OCI-LY3 (cell line): ENCODE measurements at regions not wholly inside any gene's neighbourhood (a gene's known extent, or its start where the extent isn't known, plus 50 kb on each side); places are given as distances from the start of the nearest gene placed in this dataset.

Experiments used
- H2AFZ ChIP-seq: fragments of 200-600, 300-600 bp; shearing (Covaris generic); 2 replicates; pipeline ENCODE4 v1.6.0; 2014; ENCODE audit warnings: antibody characterized with exemption, low read depth, low read length
- H3K27ac ChIP-seq: fragments of 200-600, 300-600 bp; sonication (generic); 2 replicates; pipeline ENCODE4 v1.5.1; 2014; ENCODE audit warnings: mild to moderate bottlenecking, low read length, moderate library complexity, mixed read lengths
- H3K27me3 ChIP-seq: fragments of 200-600, 300-600 bp; sonication (generic); 2 replicates; pipeline ENCODE4 v1.6.1; 2014; ENCODE audit warnings: low read depth, low read length, mixed read lengths
- H3K36me3 ChIP-seq: fragments of 200-600, 300-600 bp; sonication (generic); replicated peaks from 2 replicates; pipeline ENCODE3; 2014; ENCODE audit warnings: low read depth, low read length, mixed read lengths
- H3K4me1 ChIP-seq: fragments of 300-600, 200-600 bp; sonication (generic); 2 replicates; pipeline ENCODE4 v1.6.1; 2014; ENCODE audit warnings: low read length, mixed read lengths
- H3K4me2 ChIP-seq: fragments of 200-600, 300-600 bp; sonication (generic); 2 replicates; pipeline ENCODE4 v1.6.1; 2014; ENCODE audit warnings: low read length, mixed read lengths
- H3K4me3 ChIP-seq: fragments of 300-600, 200-600 bp; sonication (generic); 2 replicates; pipeline ENCODE4 v1.5.1; 2014; ENCODE audit warnings: antibody characterized with exemption, mild to moderate bottlenecking, low read length, moderate library complexity
- H3K79me2 ChIP-seq: fragments of 300-600, 200-600 bp; shearing (Covaris generic); 2 replicates; pipeline ENCODE4 v1.6.1; 2014; ENCODE audit warnings: mild to moderate bottlenecking, low read length, mixed read lengths
- H3K9ac ChIP-seq: fragments of 300-600, 200-600 bp; shearing (Covaris generic); 2 replicates; pipeline ENCODE4 v1.6.0; 2014; ENCODE audit warnings: mild to moderate bottlenecking, low read length, moderate library complexity
- H3K9me3 ChIP-seq: fragments of 200-600, 300-600 bp; shearing (Covaris generic); 2 replicates; pipeline ENCODE4 v1.6.1; 2014; ENCODE audit warnings: low read length, mixed read lengths; ENCODE audit not compliant: insufficient read depth
- H4K20me1 ChIP-seq: fragments of 200-600, 300-600 bp; sonication (generic); 2 replicates; pipeline ENCODE4 v1.6.1; 2016; ENCODE audit warnings: low read length, mixed read lengths; ENCODE audit not compliant: insufficient read depth
- CTCF ChIP-seq: fragments of 200-600, 300-600 bp; sonication (generic); IDR thresholded peaks from 2 replicates; pipeline ENCODE4 v1.5.1; 2014; ENCODE audit warnings: antibody characterized with exemption, low read length, low read depth
- EZH2phosphoT487 ChIP-seq: fragments of 200-600 bp; shearing (Covaris generic); IDR thresholded peaks from 2 replicates; pipeline ENCODE4 v1.6.1; 2018; ENCODE audit warnings: antibody characterized with exemption, mixed run types, low read depth

- H3K4me2 ChIP-seq, result no peak overlapping the region; the same call in 1 of the 2 replicates
- no peak overlapping the region for H2AFZ ChIP-seq
- H3K9ac ChIP-seq, result no peak overlapping the region
- H3K27ac ChIP-seq, result no peak overlapping the region
- no peaks in the 10 kb centered on the region for H3K4me1 ChIP-seq
- no peaks in the 10 kb centered on the region for H3K9me3 ChIP-seq
- TF ChIP-seq CTCF (peak; percentile 38; the same call in 1 of the 2 replicates), EZH2phosphoT487 (no peak)
- no peaks in the 10 kb centered on the region for H3K36me3 ChIP-seq
- no peaks in the 10 kb centered on the region for H3K79me2 ChIP-seq
- H3K4me3 ChIP-seq, result no peak overlapping the region
- H3K27me3 ChIP-seq, result no peaks in the 10 kb centered on the region
- H4K20me1 ChIP-seq, result no peaks in the 10 kb centered on the region
These were observed 424.2 kb downstream of the TMEM161B start for GRCh38 chr5:87844449-87844848.

GRCh38 chr5:87836696-87837095, 424.0 kb upstream of the CCNH start:
- Histone ChIP-seq H3K9me3 (no peaks in the 10 kb centered on the region), H3K4me3 (no peak overlapping the region), H4K20me1 (no peaks in the 10 kb centered on the region), H3K27ac (no peak overlapping the region), H3K4me1 (no peaks in the 10 kb centered on the region; the same call in 1 of the 2 replicates), H3K36me3 (no peaks in the 10 kb centered on the region), H3K79me2 (no peaks in the 10 kb centered on the region), H3K27me3 (no peaks in the 10 kb centered on the region), H3K4me2 (no peak overlapping the region), H3K9ac (no peak overlapping the region), H2AFZ (no peak overlapping the region)
- TF ChIP-seq EZH2phosphoT487, result no peak
- TF ChIP-seq CTCF, result no peak

- Histone ChIP-seq H3K4me3 (no peak overlapping the region), H3K9me3 (no peaks in the 10 kb centered on the region), H3K79me2 (no peaks in the 10 kb centered on the region), H3K36me3 (no peaks in the 10 kb centered on the region), H3K27ac (no peak overlapping the region), H3K4me2 (no peak overlapping the region), H3K9ac (no peak overlapping the region), H4K20me1 (no peaks in the 10 kb centered on the region), H3K4me1 (no peaks in the 10 kb centered on the region; the same call in 1 of the 2 replicates), H2AFZ (no peak overlapping the region), H3K27me3 (no peaks in the 10 kb centered on the region)
- TF ChIP-seq CTCF, result no peak
- TF ChIP-seq EZH2phosphoT487, result no peak
These were observed 418.8 kb upstream of the CCNH start for GRCh38 chr5:87831499-87831898.

- TF ChIP-seq CTCF (no peak), EZH2phosphoT487 (no peak)
- Histone ChIP-seq H3K79me2 (no peaks in the 10 kb centered on the region), H3K9me3 (no peaks in the 10 kb centered on the region), H3K27me3 (no peaks in the 10 kb centered on the region), H3K4me2 (no peak overlapping the region), H3K4me1 (no peaks in the 10 kb centered on the region), H3K4me3 (no peak overlapping the region), H2AFZ (no peak overlapping the region), H3K27ac (no peak overlapping the region), H4K20me1 (no peaks in the 10 kb centered on the region), H3K9ac (no peak overlapping the region), H3K36me3 (no peaks in the 10 kb centered on the region)
These were observed 416.5 kb upstream of the CCNH start for GRCh38 chr5:87829217-87829551.
